GM12865 (cell line): ENCODE measurements at regions not wholly inside any gene's neighbourhood (a gene's known extent, or its start where the extent isn't known, plus 50 kb on each side); places are given as distances from the start of the nearest gene placed in this dataset.

Source experiments
- DNase-seq: peaks from one replicate; pipeline ENCODE4 v3.0.0; 2010; ENCODE audit warnings: low read depth
- H3K4me3 ChIP-seq: 2 replicates; pipeline ENCODE4 v1.5.1; 2011; ENCODE audit warnings: mild to moderate bottlenecking, low read depth, low read length, control low read depth
- CTCF ChIP-seq: IDR thresholded peaks from 2 replicates; pipeline ENCODE4 v1.5.1; 2011; ENCODE audit warnings: low read length, control low read depth, low read depth, inconsistent platforms; ENCODE audit not compliant: insufficient read depth; ENCODE audit errors: missing control alignments

GRCh38 chr16:52718046-52718445 lies 171.1 kb upstream of the TOX3 start:
- TF ChIP-seq CTCF, result no peak
- DNase-seq, result no peak
- no peak overlapping the region for H3K4me3 ChIP-seq

GRCh38 chr16:52713740-52714139 lies 166.8 kb upstream of the TOX3 start:
- no peak overlapping the region for H3K4me3 ChIP-seq
- DNase-seq, result no peak
- no peak for TF ChIP-seq CTCF

- no peak for TF ChIP-seq CTCF
- DNase-seq, result no peak
- H3K4me3 ChIP-seq, result no peak overlapping the region
Observed at GRCh38 chr16:52709306-52709705, 162.4 kb upstream of the TOX3 start.

- DNase-seq, result no peak
- TF ChIP-seq CTCF, result no peak
- H3K4me3 ChIP-seq, result no peak overlapping the region
Observed at GRCh38 chr16:52708476-52708875, 161.5 kb upstream of the TOX3 start.

GRCh38 chr16:52707676-52708337 lies 160.9 kb upstream of the TOX3 start:
- TF ChIP-seq CTCF, result no peak
- H3K4me3 ChIP-seq, result no peak overlapping the region
- DNase-seq, result no peak

- TF ChIP-seq CTCF, result no peak
- no peak overlapping the region for H3K4me3 ChIP-seq
- DNase-seq, result no peak
Observed at GRCh38 chr16:52705122-52705521, 158.2 kb upstream of the TOX3 start.

- DNase-seq, result no peak
- no peak overlapping the region for H3K4me3 ChIP-seq
- no peak for TF ChIP-seq CTCF
Observed at GRCh38 chr16:52697971-52698370, 151.0 kb upstream of the TOX3 start.
